HG03439 (cell line): ENCODE measurements at regions not wholly inside any gene's neighbourhood (a gene's known extent, or its start where the extent isn't known, plus 50 kb on each side); places are given as distances from the start of the nearest gene placed in this dataset.
"Not testable (repeated sequence)": the region's sequence is repeated elsewhere in the genome, so short reads cannot be mapped to it uniquely, and the experiment has no call there.

ENCODE experiments used
- ATAC-seq: cut with Tn5 transposase; IDR thresholded peaks from one replicate; pipeline ENCODE4 v1.9.1; 2021; ENCODE audit warnings: mild to moderate bottlenecking, moderate library complexity; ENCODE audit not compliant: unreplicated experiment

GRCh38 chr20:6715401-6715941 lies 52.0 kb upstream of the BMP2 start:
- no peak for ATAC-seq

GRCh38 chr20:6714279-6714711 lies 53.2 kb upstream of the BMP2 start:
- ATAC-seq = no peak

- ATAC-seq = no peak
Measured at GRCh38 chr20:6711951-6712649, 55.4 kb upstream of the BMP2 start.

GRCh38 chr20:6709910-6710595 lies 57.4 kb upstream of the BMP2 start:
- ATAC-seq = no peak

GRCh38 chr20:6708010-6708409 lies 59.5 kb upstream of the BMP2 start:
- no peak for ATAC-seq

- ATAC-seq = no peak
Measured at GRCh38 chr20:6707321-6707831, 60.1 kb upstream of the BMP2 start.

GRCh38 chr20:6705926-6706548 lies 61.4 kb upstream of the BMP2 start:
- no peak for ATAC-seq

GRCh38 chr20:6705106-6705766 lies 62.2 kb upstream of the BMP2 start:
- no peak for ATAC-seq

- ATAC-seq = no peak
Measured at GRCh38 chr20:6704132-6704861, 63.2 kb upstream of the BMP2 start.

DNA sequence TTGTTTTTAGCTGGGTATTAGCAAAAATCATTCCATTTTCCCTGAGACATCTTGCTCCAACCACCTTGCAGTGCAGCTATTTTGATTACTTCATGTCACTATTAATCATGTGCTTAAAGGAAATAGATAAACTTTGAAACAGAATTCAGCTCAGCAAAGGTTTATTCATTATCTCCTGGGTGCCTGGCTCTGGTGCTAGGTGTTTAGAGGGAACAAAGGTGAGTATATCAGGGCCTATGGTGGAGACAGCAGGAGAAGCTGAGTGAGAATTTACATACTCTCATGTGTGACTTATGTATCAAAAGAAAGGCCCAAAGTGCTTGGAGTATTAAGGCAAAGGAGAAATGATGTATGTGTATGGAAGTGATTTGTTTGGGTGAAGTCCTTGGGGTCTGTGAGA lies 63.8 kb upstream of the BMP2 start:
- no peak for ATAC-seq

- ATAC-seq = no peak
Measured at GRCh38 chr20:6703047-6703446, 64.4 kb upstream of the BMP2 start.

DNA sequence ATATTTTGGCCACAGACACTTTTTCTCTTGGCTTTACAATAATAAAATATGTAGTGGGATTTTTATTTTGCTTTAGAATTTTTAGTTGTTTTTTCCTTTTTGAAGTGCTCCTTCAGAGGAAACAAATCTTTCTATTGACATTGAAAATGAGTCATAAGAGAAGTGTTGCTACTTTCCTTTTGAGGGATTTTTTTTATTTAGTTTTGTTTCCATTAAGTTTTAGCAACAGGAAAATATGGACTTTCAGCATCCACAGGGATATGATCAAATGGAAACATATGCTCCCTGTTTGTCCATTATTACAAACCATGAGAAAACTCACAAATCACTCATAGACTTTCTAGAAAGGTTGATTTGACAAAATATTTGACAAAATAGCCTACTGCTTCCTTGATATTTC lies 65.3 kb upstream of the BMP2 start:
- ATAC-seq = no peak

GRCh38 chr20:6700563-6701329 lies 66.7 kb upstream of the BMP2 start:
- no peak for ATAC-seq

DNA sequence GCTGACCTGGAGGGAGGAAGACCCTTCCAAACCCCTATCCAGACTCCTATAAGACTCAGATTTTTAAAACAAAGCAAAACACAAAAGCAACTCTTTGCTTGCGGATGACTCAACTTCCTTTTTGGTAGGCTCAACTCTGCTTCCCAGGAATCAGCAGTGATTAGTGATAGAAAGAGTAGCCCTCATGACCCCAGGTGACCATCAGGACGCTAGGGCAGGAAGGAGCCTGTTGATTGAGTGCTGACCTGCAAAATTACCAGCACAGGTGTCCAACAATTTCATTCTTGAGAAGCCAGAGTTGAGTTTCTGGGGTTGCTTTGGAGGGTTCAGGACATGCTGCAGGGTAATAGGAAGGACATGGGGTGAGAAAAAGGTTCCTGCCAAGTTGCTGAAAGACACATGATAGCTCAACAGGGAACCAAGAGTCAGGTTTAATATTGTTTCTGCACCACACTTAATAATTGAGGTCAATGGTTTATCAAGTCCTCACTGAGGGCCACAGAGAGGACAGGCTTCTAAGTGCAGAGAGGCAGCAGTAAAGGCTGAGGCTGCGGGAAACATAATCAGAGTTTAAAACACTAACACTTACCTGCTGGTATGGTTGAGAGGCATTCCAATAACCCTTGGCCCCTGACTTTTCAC lies 67.4 kb upstream of the BMP2 start:
- no peak for ATAC-seq

GRCh38 chr20:6698723-6699122 lies 68.8 kb upstream of the BMP2 start:
- ATAC-seq = no peak

- ATAC-seq = no peak
Measured at GRCh38 chr20:6698056-6698455, 69.4 kb upstream of the BMP2 start.

GRCh38 chr20:6697228-6697972 lies 70.1 kb upstream of the BMP2 start:
- no peak for ATAC-seq

GRCh38 chr20:6696001-6696400 lies 71.5 kb upstream of the BMP2 start:
- no peak for ATAC-seq

DNA sequence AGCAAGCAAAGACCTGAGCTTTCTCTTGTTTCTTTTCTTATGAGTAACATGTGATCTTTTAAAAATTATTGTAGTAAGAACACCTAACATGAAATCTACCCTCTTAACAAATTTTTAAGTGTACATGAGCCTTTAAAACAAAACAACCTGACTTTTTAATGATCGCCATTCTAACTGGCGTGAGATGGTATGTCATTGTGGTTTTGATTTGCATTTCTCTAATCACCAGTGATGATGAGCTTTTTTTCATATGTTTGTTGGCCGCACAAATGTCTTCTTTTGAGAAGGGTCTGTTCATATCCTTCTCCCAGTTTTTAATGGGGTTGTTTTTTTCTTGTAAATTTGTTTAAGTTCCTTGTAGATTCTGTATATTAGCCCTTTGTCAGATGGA lies 73.7 kb upstream of the BMP2 start:
- not testable (repeated sequence) for ATAC-seq
